ENCODE measurements at regions not wholly inside any gene's neighbourhood (a gene's known extent, or its start where the extent isn't known, plus 50 kb on each side); places are given as distances from the start of the nearest gene placed in this dataset.

GRCh38 chr1:38608202-38608864 lies 251.2 kb downstream of the RRAGC start:
- TF ChIP-seq CTCF (conservative IDR thresholded peaks at IDR 0.05): peak; percentile 66
- TF ChIP-seq ZFX (IDR thresholded peaks at IDR 0.05): no peak
- no peak overlapping the region for H3K27ac ChIP-seq

- no peak overlapping the region for H3K27ac ChIP-seq
- no peak for TF ChIP-seq CTCF (conservative IDR thresholded peaks at IDR 0.05)
- TF ChIP-seq ZFX (IDR thresholded peaks at IDR 0.05): no peak
Measured at GRCh38 chr1:38607526-38607925, 252.0 kb downstream of the RRAGC start.

GRCh38 chr1:38605063-38605462 lies 254.5 kb downstream of the RRAGC start:
- no peak overlapping the region for H3K27ac ChIP-seq
- TF ChIP-seq ZFX (IDR thresholded peaks at IDR 0.05): no peak
- TF ChIP-seq CTCF (conservative IDR thresholded peaks at IDR 0.05): no peak

- no peak for TF ChIP-seq ZFX (IDR thresholded peaks at IDR 0.05)
- TF ChIP-seq CTCF (conservative IDR thresholded peaks at IDR 0.05): no peak
- H3K27ac ChIP-seq: no peak overlapping the region
Measured at GRCh38 chr1:38603907-38604306, 255.7 kb downstream of the RRAGC start.

GRCh38 chr1:38600905-38601304 lies 258.7 kb downstream of the RRAGC start:
- H3K27ac ChIP-seq: no peak overlapping the region
- TF ChIP-seq ZFX (IDR thresholded peaks at IDR 0.05) (no peak), CTCF (conservative IDR thresholded peaks at IDR 0.05) (no peak)

- TF ChIP-seq ZFX (IDR thresholded peaks at IDR 0.05): no peak
- TF ChIP-seq CTCF (conservative IDR thresholded peaks at IDR 0.05): no peak
- no peak overlapping the region for H3K27ac ChIP-seq
Measured at GRCh38 chr1:38600286-38600685, 259.3 kb downstream of the RRAGC start.

- H3K27ac ChIP-seq: no peak overlapping the region
- no peak for TF ChIP-seq CTCF (conservative IDR thresholded peaks at IDR 0.05)
- TF ChIP-seq ZFX (IDR thresholded peaks at IDR 0.05): no peak
Measured at GRCh38 chr1:38598118-38598517, 261.5 kb downstream of the RRAGC start.
